ENCODE measurements at regions not wholly inside any gene's neighbourhood (a gene's known extent, or its start where the extent isn't known, plus 50 kb on each side); places are given as distances from the start of the nearest gene placed in this dataset.

GRCh38 chr12:73124480-73124879 lies 852.3 kb downstream of the TRHDE start:
- no peaks in the 10 kb centered on the region for H3K36me3 ChIP-seq (ENCODE audit: control insufficient read depth in 4 of 4, insufficient read depth in 3 of 4, low read depth in 1 of 4, low read length in 3 of 4)
- H3K27me3 ChIP-seq (ENCODE audit: control insufficient read depth in 4 of 4, insufficient read depth in 4 of 4, low read length in 3 of 4), result no peaks in the 10 kb centered on the region
- no peak overlapping the region for H3K4me3 ChIP-seq (ENCODE audit: low read depth in 1 of 3, low read length in 3 of 3)
- H3K27ac ChIP-seq (ENCODE audit: low read depth in 1 of 2, low read length in 2 of 2), result no peak overlapping the region
- H3K4me1 ChIP-seq (ENCODE audit: control insufficient read depth in 4 of 4, insufficient read depth in 4 of 4, low read length in 3 of 4), result peaks cover 0 to 2% (median 1%) of the 10 kb centered on the region in 4 donors
- no peak for DNase-seq (ENCODE audit: low spot score)
- TF ChIP-seq FOXA1 (IDR thresholded peaks at IDR 0.05) (no peak), ATF3 (IDR thresholded peaks at IDR 0.05) (no peak), EGR1 (IDR thresholded peaks at IDR 0.05; ENCODE audit: low read depth in 2 of 2) (no peak), RXRA (IDR thresholded peaks at IDR 0.05) (no peak), RAD21 (IDR thresholded peaks at IDR 0.05) (no peak), TAF1 (conservative IDR thresholded peaks at IDR 0.05) (no peak)
- H3K9me3 ChIP-seq (ENCODE audit: control insufficient read depth in 4 of 4, low read length in 3 of 4), result no peaks in the 10 kb centered on the region
- 80% methylated on average over 4 of the region's 4 CpGs for WGBS
- H3K9ac ChIP-seq (ENCODE audit: low read depth in 1 of 2, low read length in 2 of 2), result no peak overlapping the region

- H3K9ac ChIP-seq (ENCODE audit: low read depth in 1 of 2, low read length in 2 of 2), result no peak overlapping the region
- no peak for DNase-seq (ENCODE audit: low spot score)
- peaks cover 0 to 2% (median 1%) of the 10 kb centered on the region in 4 donors for H3K4me1 ChIP-seq (ENCODE audit: control insufficient read depth in 4 of 4, insufficient read depth in 4 of 4, low read length in 3 of 4)
- TF ChIP-seq CTCF (IDR thresholded peaks at IDR 0.05; ENCODE audit: low read depth, low read length, missing input control), result no peak
- peak; percentile 56 to 66 for TF ChIP-seq HNF4A (conservative IDR thresholded peaks at IDR 0.05)
- TF ChIP-seq ATF3 (IDR thresholded peaks at IDR 0.05), result no peak
- peak; percentile 26 for TF ChIP-seq SP1 (IDR thresholded peaks at IDR 0.05)
- no peak for TF ChIP-seq MAX (IDR thresholded peaks at IDR 0.05)
- no peak for TF ChIP-seq ZBTB33 (IDR thresholded peaks at IDR 0.05)
- TF ChIP-seq FOXA2 (IDR thresholded peaks at IDR 0.05), result no peak
- H3K27ac ChIP-seq (ENCODE audit: low read depth in 1 of 2, low read length in 2 of 2), result no peak overlapping the region
- H3K9me3 ChIP-seq (ENCODE audit: control insufficient read depth in 4 of 4, low read length in 3 of 4), result no peaks in the 10 kb centered on the region
- no peaks in the 10 kb centered on the region for H3K36me3 ChIP-seq (ENCODE audit: control insufficient read depth in 4 of 4, insufficient read depth in 3 of 4, low read depth in 1 of 4, low read length in 3 of 4)
- H3K4me3 ChIP-seq (ENCODE audit: low read depth in 1 of 3, low read length in 3 of 3), result no peak overlapping the region
- H3K27me3 ChIP-seq (ENCODE audit: control insufficient read depth in 4 of 4, insufficient read depth in 4 of 4, low read length in 3 of 4), result no peaks in the 10 kb centered on the region
Observed at GRCh38 chr12:73125148-73125547, 853.0 kb downstream of the TRHDE start.

GRCh38 chr12:73136386-73136785 lies 864.2 kb downstream of the TRHDE start:
- Histone ChIP-seq H3K9ac (ENCODE audit: low read depth in 1 of 2, low read length in 2 of 2) (no peak overlapping the region), H3K36me3 (ENCODE audit: control insufficient read depth in 4 of 4, insufficient read depth in 3 of 4, low read depth in 1 of 4, low read length in 3 of 4) (no peaks in the 10 kb centered on the region), H3K4me3 (ENCODE audit: low read depth in 1 of 3, low read length in 3 of 3) (no peak overlapping the region), H3K4me1 (ENCODE audit: control insufficient read depth in 4 of 4, insufficient read depth in 4 of 4, low read length in 3 of 4) (no peaks in the 10 kb centered on the region), H3K27me3 (ENCODE audit: control insufficient read depth in 4 of 4, insufficient read depth in 4 of 4, low read length in 3 of 4) (no peaks in the 10 kb centered on the region), H3K9me3 (ENCODE audit: control insufficient read depth in 4 of 4, low read length in 3 of 4) (no peaks in the 10 kb centered on the region), H3K27ac (ENCODE audit: low read depth in 1 of 2, low read length in 2 of 2) (no peak overlapping the region)
- DNase-seq (ENCODE audit: low spot score), result no peak
- 70% methylated on average over 5 of the region's 5 CpGs for WGBS
- TF ChIP-seq MAX (IDR thresholded peaks at IDR 0.05) (no peak), RAD21 (IDR thresholded peaks at IDR 0.05) (no peak), NR2F2 (IDR thresholded peaks at IDR 0.05) (no peak), ATF3 (IDR thresholded peaks at IDR 0.05) (no peak), FOXA2 (IDR thresholded peaks at IDR 0.05) (no peak), REST (IDR thresholded peaks at IDR 0.05) (no peak), SP1 (IDR thresholded peaks at IDR 0.05) (no peak), HNF4G (IDR thresholded peaks at IDR 0.05) (no peak), TAF1 (conservative IDR thresholded peaks at IDR 0.05) (no peak), YY1 (IDR thresholded peaks at IDR 0.05) (no peak), GABPA (IDR thresholded peaks at IDR 0.05 in 1 of 2, conservative IDR thresholded peaks at IDR 0.05 in 1 of 2) (no peak), ZBTB33 (IDR thresholded peaks at IDR 0.05) (no peak), EGR1 (IDR thresholded peaks at IDR 0.05; ENCODE audit: low read depth in 2 of 2) (no peak)
